ENCODE measurements at regions not wholly inside any gene's neighbourhood (a gene's known extent, or its start where the extent isn't known, plus 50 kb on each side); places are given as distances from the start of the nearest gene placed in this dataset.

- DNase-seq: no peak
Observed at GRCh38 chr1:69269491-69269890, 298.2 kb upstream of the LRRC7 start.

- no peak for DNase-seq
Observed at GRCh38 chr1:69271587-69272125, 296.1 kb upstream of the LRRC7 start.

- no peak for DNase-seq
Observed at GRCh38 chr1:69272684-69273083, 295.0 kb upstream of the LRRC7 start.

- no peak for DNase-seq
Observed at GRCh38 chr1:69278923-69279322, 288.8 kb upstream of the LRRC7 start.

- DNase-seq: no peak
Observed at GRCh38 chr1:69283516-69283915, 284.2 kb upstream of the LRRC7 start.

GRCh38 chr1:69284508-69284907 is 283.2 kb upstream of the LRRC7 start:
- no peak for DNase-seq

GRCh38 chr1:69288416-69288815 is 279.3 kb upstream of the LRRC7 start:
- DNase-seq: no peak

- DNase-seq: no peak
Observed at GRCh38 chr1:69290291-69290690, 277.4 kb upstream of the LRRC7 start.

- DNase-seq: no peak
Observed at GRCh38 chr1:69291541-69291940, 276.2 kb upstream of the LRRC7 start.

GRCh38 chr1:69292833-69293232 is 274.9 kb upstream of the LRRC7 start:
- no peak for DNase-seq

- DNase-seq: no peak
Observed at GRCh38 chr1:69294171-69294570, 273.6 kb upstream of the LRRC7 start.

GRCh38 chr1:69295265-69295664 is 272.5 kb upstream of the LRRC7 start:
- DNase-seq: no peak

- no peak for DNase-seq
Observed at GRCh38 chr1:69305621-69306020, 262.1 kb upstream of the LRRC7 start.

- DNase-seq: no peak
Observed at GRCh38 chr1:69312055-69312732, 255.5 kb upstream of the LRRC7 start.

GRCh38 chr1:69313118-69313517 is 254.6 kb upstream of the LRRC7 start:
- no peak for DNase-seq

GRCh38 chr1:69315416-69315815 is 252.3 kb upstream of the LRRC7 start:
- DNase-seq: no peak

- DNase-seq: no peak
Observed at GRCh38 chr1:69315823-69316222, 251.9 kb upstream of the LRRC7 start.

- no peak for DNase-seq
Observed at GRCh38 chr1:69319287-69319686, 248.4 kb upstream of the LRRC7 start.

GRCh38 chr1:69320757-69321211 is 246.9 kb upstream of the LRRC7 start:
- no peak for DNase-seq

- DNase-seq: no peak
Observed at GRCh38 chr1:69321311-69321710, 246.4 kb upstream of the LRRC7 start.

- DNase-seq: no peak
Observed at GRCh38 chr1:69328186-69328585, 239.5 kb upstream of the LRRC7 start.

GRCh38 chr1:69363236-69363635 is 204.5 kb upstream of the LRRC7 start:
- no peak for DNase-seq

GRCh38 chr1:69373520-69373919 is 194.2 kb upstream of the LRRC7 start:
- no peak for DNase-seq

GRCh38 chr1:69376408-69376807 is 191.3 kb upstream of the LRRC7 start:
- DNase-seq: no peak

- DNase-seq: no peak
Observed at GRCh38 chr1:69377507-69377906, 190.2 kb upstream of the LRRC7 start.
